HEK293 (cell line): ENCODE measurements at regions not wholly inside any gene's neighbourhood (a gene's known extent, or its start where the extent isn't known, plus 50 kb on each side); places are given as distances from the start of the nearest gene placed in this dataset.

ENCODE experiments used
- IKZF3 ChIP-seq: fragments of 450-650 bp; IDR thresholded peaks from 2 replicates; pipeline ENCODE4 v1.5.0; 2018; ENCODE audit warnings: missing biosample characterization, mild to moderate bottlenecking, missing genetic modification characterization, moderate library complexity
- KLF1 ChIP-seq: fragments of 450-650 bp; formaldehyde crosslinking; IDR thresholded peaks from 2 replicates; pipeline ENCODE4 v1.5.1; 2016; ENCODE audit warnings: missing biosample characterization, missing genetic modification characterization
- SCRT1 ChIP-seq: fragments of 450-650 bp; formaldehyde crosslinking; IDR thresholded peaks from 2 replicates; pipeline ENCODE4 v1.5.1; 2016; ENCODE audit warnings: missing biosample characterization, missing genetic modification characterization, borderline replicate concordance
- TRIM28 ChIP-seq: IDR thresholded peaks from 2 replicates; pipeline ENCODE4 v1.6.1; 2011; ENCODE audit warnings: low read length, control low read depth, borderline replicate concordance
- ZBTB21 ChIP-seq: fragments of 450-650 bp; formaldehyde crosslinking; IDR thresholded peaks from 2 replicates; pipeline ENCODE4 v1.5.1; 2017; ENCODE audit warnings: missing biosample characterization, missing genetic modification characterization
- ZBTB44 ChIP-seq: fragments of 450-650 bp; IDR thresholded peaks from 2 replicates; pipeline ENCODE4 v1.5.1; 2018; ENCODE audit warnings: missing biosample characterization, mild to moderate bottlenecking, missing genetic modification characterization
- ZBTB8A ChIP-seq: fragments of 450-650 bp; formaldehyde crosslinking; IDR thresholded peaks from 2 replicates; pipeline ENCODE4 v1.5.1; 2016; ENCODE audit warnings: missing biosample characterization, missing genetic modification characterization
- ZEB2 ChIP-seq: fragments of 450-650 bp; formaldehyde crosslinking; IDR thresholded peaks from 2 replicates; pipeline ENCODE4 v1.5.1; 2016; ENCODE audit warnings: missing biosample characterization, missing genetic modification characterization
- ZNF10 ChIP-seq: fragments of 450-650 bp; formaldehyde crosslinking; IDR thresholded peaks from 2 replicates; pipeline ENCODE4 v1.5.1; 2017; ENCODE audit warnings: missing biosample characterization, missing genetic modification characterization
- ZNF133 ChIP-seq: fragments of 450-650 bp; formaldehyde crosslinking; IDR thresholded peaks from 2 replicates; pipeline ENCODE4 v1.5.1; 2016; ENCODE audit warnings: missing biosample characterization, missing genetic modification characterization
- ZNF155 ChIP-seq: fragments of 450-650 bp; formaldehyde crosslinking; IDR thresholded peaks from 2 replicates; pipeline ENCODE4 v1.5.1; 2016; ENCODE audit warnings: missing biosample characterization, missing genetic modification characterization
- ZNF223 ChIP-seq: fragments of 450-650 bp; formaldehyde crosslinking; IDR thresholded peaks from 2 replicates; pipeline ENCODE4 v1.5.1; 2016; ENCODE audit warnings: missing biosample characterization, missing genetic modification characterization
- ZNF280C ChIP-seq: fragments of 450-650 bp; formaldehyde crosslinking; IDR thresholded peaks from 2 replicates; pipeline ENCODE4 v1.5.1; 2016; ENCODE audit warnings: missing biosample characterization, missing genetic modification characterization
- ZNF341 ChIP-seq: fragments of 450-650 bp; formaldehyde crosslinking; IDR thresholded peaks from 2 replicates; pipeline ENCODE4; 2016; ENCODE audit warnings: low read depth, missing biosample characterization, missing genetic modification characterization
- ZNF416 ChIP-seq: fragments of 450-650 bp; formaldehyde crosslinking; IDR thresholded peaks from 2 replicates; pipeline ENCODE4 v1.5.1; 2016; ENCODE audit warnings: missing biosample characterization, missing genetic modification characterization
- ZNF513 ChIP-seq: fragments of 450-650 bp; IDR thresholded peaks from 2 replicates; pipeline ENCODE4 v1.5.1; 2018; ENCODE audit warnings: missing biosample characterization, missing genetic modification characterization
- ZNF518A ChIP-seq: fragments of 450-650 bp; formaldehyde crosslinking; conservative IDR thresholded peaks from 2 replicates; pipeline ENCODE4 v1.5.1; 2016; ENCODE audit warnings: low read depth, missing biosample characterization, missing genetic modification characterization
- ZNF530 ChIP-seq: fragments of 450-650 bp; formaldehyde crosslinking; IDR thresholded peaks from 2 replicates; pipeline ENCODE4 v1.5.1; 2016; ENCODE audit warnings: low read depth, missing biosample characterization, missing genetic modification characterization
- ZNF621 ChIP-seq: fragments of 450-650 bp; formaldehyde crosslinking; IDR thresholded peaks from 2 replicates; pipeline ENCODE4 v1.5.1; 2017; ENCODE audit warnings: missing biosample characterization, missing genetic modification characterization
- ZNF629 ChIP-seq: fragments of 450-650 bp; formaldehyde crosslinking; IDR thresholded peaks from 2 replicates; pipeline ENCODE4 v1.5.1; 2017; ENCODE audit warnings: missing biosample characterization, missing genetic modification characterization
- ZNF654 ChIP-seq: fragments of 450-650 bp; formaldehyde crosslinking; IDR thresholded peaks from 2 replicates; pipeline ENCODE4 v1.5.1; 2016; ENCODE audit warnings: low read depth, missing biosample characterization, missing genetic modification characterization
- ZNF658 ChIP-seq: fragments of 450-650 bp; formaldehyde crosslinking; IDR thresholded peaks from 2 replicates; pipeline ENCODE4; 2016; ENCODE audit warnings: missing biosample characterization, missing genetic modification characterization
- ZNF664 ChIP-seq: fragments of 450-650 bp; formaldehyde crosslinking; IDR thresholded peaks from 2 replicates; pipeline ENCODE4 v1.5.1; 2016; ENCODE audit warnings: missing biosample characterization, missing genetic modification characterization
- ZNF670 ChIP-seq: fragments of 450-650 bp; formaldehyde crosslinking; IDR thresholded peaks from 2 replicates; pipeline ENCODE4 v1.5.1; 2016; ENCODE audit warnings: missing biosample characterization, missing genetic modification characterization, low read depth
- ZNF747 ChIP-seq: fragments of 450-650 bp; formaldehyde crosslinking; IDR thresholded peaks from 2 replicates; pipeline ENCODE4 v1.5.1; 2016; ENCODE audit warnings: missing biosample characterization, missing genetic modification characterization
- ZNF843 ChIP-seq: fragments of 450-650 bp; formaldehyde crosslinking; IDR thresholded peaks from 2 replicates; pipeline ENCODE4 v1.5.1; 2016; ENCODE audit warnings: missing biosample characterization, missing genetic modification characterization
- ZSCAN4 ChIP-seq: fragments of 450-650 bp; formaldehyde crosslinking; IDR thresholded peaks from 2 replicates; pipeline ENCODE4 v1.5.1; 2017; ENCODE audit warnings: missing biosample characterization, missing genetic modification characterization

- no peak for TF ChIP-seq IKZF3
- no peak for TF ChIP-seq ZSCAN4 (tag by site-specific recombination)
- no peak for TF ChIP-seq ZNF747
- no peak for TF ChIP-seq ZNF621 (tag by site-specific recombination)
- TF ChIP-seq KLF1: no peak
- TF ChIP-seq TRIM28: peak; percentile 82
- TF ChIP-seq ZNF629 (tag by site-specific recombination): peak; percentile 46; the same call in 1 of the 2 replicates
- TF ChIP-seq ZNF518A: no peak
- no peak for TF ChIP-seq ZNF670 (tag by site-specific recombination)
- no peak for TF ChIP-seq ZEB2
- TF ChIP-seq ZNF416 (tag by site-specific recombination): no peak
- TF ChIP-seq ZBTB21 (tag by site-specific recombination): no peak
- peak; percentile 91 for TF ChIP-seq ZNF664 (tag by site-specific recombination)
- no peak for TF ChIP-seq SCRT1
- no peak for TF ChIP-seq ZNF513 (tag by site-specific recombination)
- TF ChIP-seq ZBTB44 (tag by site-specific recombination): peak; percentile 97
- TF ChIP-seq ZNF10 (tag by site-specific recombination): peak; percentile 98
- TF ChIP-seq ZBTB8A (tag by site-specific recombination): peak; percentile 33; the same call in 1 of the 2 replicates
- no peak for TF ChIP-seq ZNF223
- TF ChIP-seq ZNF280C (tag by site-specific recombination): no peak
- TF ChIP-seq ZNF530 (tag by site-specific recombination): no peak
- TF ChIP-seq ZNF155 (tag by site-specific recombination): no peak
- TF ChIP-seq ZNF341 (tag by site-specific recombination): peak; percentile 67; the same call in 1 of the 2 replicates
- TF ChIP-seq ZNF654: no peak
- no peak for TF ChIP-seq ZNF658 (tag by site-specific recombination)
- TF ChIP-seq ZNF843: 0 out of 2 replicates have a peak, but pooled peaks have one; percentile 38
- TF ChIP-seq ZNF133 (tag by site-specific recombination): no peak
These were observed 54.7 kb upstream of the SIMC1 start (continued) for GRCh38 chr5:176183321-176184074.
